SK-N-SH (cell line): ENCODE measurements at regions not wholly inside any gene's neighbourhood (a gene's known extent, or its start where the extent isn't known, plus 50 kb on each side); places are given as distances from the start of the nearest gene placed in this dataset.

Source experiments
- CTCF ChIA-PET: fragments of 300-600, 350-600 bp; formaldehyde crosslinking; extraction: SDS; loops from one replicate; lab custom pipeline; 2021; lab: Yijun Ruan, JAX
- POLR2A ChIA-PET: fragments of 350-600 bp; sonication (Branson Sonifier 250); formaldehyde crosslinking; extraction: SDS; loops from one replicate; lab custom pipeline; 2020; ENCODE audit warnings: antibody characterized with exemption, inconsistent platforms; lab: Yijun Ruan, JAX
- DNase-seq: peaks from one replicate; pipeline ENCODE4 v3.0.0; 2012
- H2AFZ ChIP-seq: fragments of 200-600 bp; sonication (generic); 2 replicates; pipeline ENCODE4 v1.8.1; 2016; ENCODE audit warnings: antibody characterized with exemption, mild to moderate bottlenecking, low read depth
- H3F3A ChIP-seq: fragments of 200-600 bp; sonication (generic); replicated peaks from 2 replicates; pipeline ENCODE3; 2016; ENCODE audit warnings: antibody characterized with exemption, mild to moderate bottlenecking; ENCODE audit not compliant: insufficient read depth
- H3K27ac ChIP-seq, 2 experiments: fragments of 200-500 bp in 1 of 2; fragments of 200-600 bp in 1 of 2; sonication (Bioruptor generic) in 1 of 2; sonication (generic), shearing (Covaris generic) in 1 of 2; 2 replicates each; pipeline versions ENCODE4 v1.5.1 to v1.6.1; 2014 to 2016; ENCODE audit warnings: low read depth in 2 of 2, inconsistent platforms in 1 of 2, low read length in 1 of 2, mild to moderate bottlenecking in 1 of 2, mixed read lengths in 1 of 2
- H3K27me3 ChIP-seq: fragments of 200-600 bp; sonication (generic), shearing (Covaris generic); 2 replicates; pipeline ENCODE4 v1.6.1; 2016; ENCODE audit warnings: mixed run types; ENCODE audit not compliant: insufficient read depth
- H3K36me3 ChIP-seq, 2 experiments: fragments of 200-500 bp in 1 of 2; fragments of 200-600 bp in 1 of 2; sonication (Bioruptor generic) in 1 of 2; sonication (generic) in 1 of 2; replicated peaks in 1 of 2; 2 replicates each; pipeline versions ENCODE3 to v1.5.1; 2014 to 2016; ENCODE audit warnings: low read length in 1 of 2, mild to moderate bottlenecking in 1 of 2; ENCODE audit not compliant: insufficient read depth in 2 of 2, control insufficient read depth in 1 of 2
- H3K4me1 ChIP-seq, 2 experiments: fragments of 200-500 bp in 1 of 2; fragments of 200-600 bp in 1 of 2; sonication (Bioruptor generic) in 1 of 2; sonication (generic), shearing (Covaris generic) in 1 of 2; 2 replicates each; pipeline versions ENCODE4 v1.5.1 to v1.6.1; 2014 to 2016; ENCODE audit warnings: low read depth in 1 of 2, low read length in 1 of 2, mixed run types in 1 of 2; ENCODE audit not compliant: insufficient read depth in 2 of 2, control insufficient read depth in 1 of 2
- H3K4me2 ChIP-seq: fragments of 200-600 bp; sonication (generic), shearing (Covaris generic); 2 replicates; pipeline ENCODE4 v1.6.1; 2017; ENCODE audit warnings: mixed run types
- H3K4me3 ChIP-seq, 2 experiments: fragments of 200-500 bp in 1 of 2; fragments of 200-600 bp in 1 of 2; sonication (Bioruptor generic) in 1 of 2; sonication (generic), shearing (Covaris generic) in 1 of 2; 2 replicates each; pipeline versions ENCODE4 v1.5.1 to v1.8.1; 2014 to 2016; ENCODE audit warnings: low read depth in 2 of 2, inconsistent platforms in 1 of 2, low read length in 1 of 2, mild to moderate bottlenecking in 1 of 2, mixed read lengths in 1 of 2, moderate library complexity in 1 of 2
- H3K79me2 ChIP-seq: fragments of 200-600 bp; sonication (generic); 2 replicates; pipeline ENCODE4 v1.8.1; 2017; ENCODE audit warnings: mild to moderate bottlenecking; ENCODE audit not compliant: insufficient read depth
- H3K9ac ChIP-seq: fragments of 200-600 bp; sonication (generic); 2 replicates; pipeline ENCODE4 v1.6.1; 2017; ENCODE audit warnings: mixed run types
- H3K9me2 ChIP-seq: fragments of 200-600 bp; sonication (generic); 2 replicates; pipeline ENCODE4 v1.6.1; 2017; ENCODE audit warnings: mixed run types
- H3K9me3 ChIP-seq: fragments of 200-600 bp; sonication (generic); 2 replicates; pipeline ENCODE4 v1.6.1; 2017; ENCODE audit warnings: mixed run types, mild to moderate bottlenecking, moderate library complexity
- H4K20me1 ChIP-seq: fragments of 200-600 bp; sonication (generic); 2 replicates; pipeline ENCODE4 v1.6.1; 2017; ENCODE audit warnings: mild to moderate bottlenecking, mixed run types; ENCODE audit not compliant: insufficient read depth
- CTCF ChIP-seq: fragments of 200-600 bp; sonication (generic); IDR thresholded peaks from 2 replicates; pipeline ENCODE4 v1.6.1; 2017; ENCODE audit warnings: antibody characterized with exemption, mild to moderate bottlenecking, moderate library complexity
- ELF1 ChIP-seq: IDR thresholded peaks from 2 replicates; pipeline ENCODE4 v1.4.0; 2012
- EZH2phosphoT487 ChIP-seq: fragments of 200-600 bp; sonication (generic); IDR thresholded peaks from 2 replicates; pipeline ENCODE4 v1.6.1; 2017; ENCODE audit warnings: low read depth, mixed run types, mild to moderate bottlenecking, antibody characterized with exemption, moderate library complexity, borderline replicate concordance
- FOSL2 ChIP-seq: IDR thresholded peaks from 2 replicates; pipeline ENCODE4 v1.4.0; 2012; ENCODE audit warnings: low read depth, mild to moderate bottlenecking, moderate library complexity, borderline replicate concordance
- FOXJ3 ChIP-seq: sonication (generic); formaldehyde crosslinking; IDR thresholded peaks from 2 replicates; pipeline ENCODE4 v1.5.1; 2020; ENCODE audit warnings: mild to moderate bottlenecking, missing genetic modification reagents
- FOXM1 ChIP-seq: IDR thresholded peaks from 2 replicates; pipeline ENCODE4 v1.4.0; 2012; ENCODE audit warnings: low read depth, mild to moderate bottlenecking
- GABPA ChIP-seq: IDR thresholded peaks from 2 replicates; pipeline ENCODE4 v1.4.0; 2012; ENCODE audit warnings: low read depth, mild to moderate bottlenecking
- IRF3 ChIP-seq: fragments of 150-350 bp; IDR thresholded peaks from 2 replicates; pipeline ENCODE4 v1.6.1; 2016; ENCODE audit warnings: mild to moderate bottlenecking, low read depth, low read length
- MEF2A ChIP-seq: IDR thresholded peaks from 2 replicates; pipeline ENCODE4 v1.4.0; 2012; ENCODE audit warnings: low read depth, borderline replicate concordance
- MXI1 ChIP-seq: IDR thresholded peaks from 2 replicates; pipeline ENCODE4 v1.6.1; 2012; ENCODE audit warnings: mild to moderate bottlenecking, low read depth, low read length, improper control_type of control experiment
- NRF1 ChIP-seq: IDR thresholded peaks from 2 replicates; pipeline ENCODE4 v1.6.1; 2012; ENCODE audit warnings: low read depth, mild to moderate bottlenecking, low read length
- RAD21 ChIP-seq: IDR thresholded peaks from 2 replicates; pipeline ENCODE4 v1.6.1; 2012; ENCODE audit warnings: mild to moderate bottlenecking, low read length
- RCOR1 ChIP-seq: fragments of 150-350 bp; IDR thresholded peaks from 2 replicates; pipeline ENCODE4 v1.6.1; 2017; ENCODE audit warnings: antibody characterized with exemption, low read length
- REST ChIP-seq: IDR thresholded peaks from 2 replicates; pipeline ENCODE4 v1.6.1; 2012; ENCODE audit warnings: mild to moderate bottlenecking, low read depth, low read length, moderate library complexity
- SMC3 ChIP-seq: IDR thresholded peaks from 2 replicates; pipeline ENCODE4 v1.6.1; 2012; ENCODE audit warnings: low read depth, low read length, improper control_type of control experiment
- TCF12 ChIP-seq: IDR thresholded peaks from 2 replicates; pipeline ENCODE4 v1.4.0; 2012
- TEAD4 ChIP-seq: IDR thresholded peaks from 2 replicates; pipeline ENCODE4 v1.4.0; 2012; ENCODE audit warnings: mild to moderate bottlenecking, borderline replicate concordance; ENCODE audit not compliant: insufficient read depth
- USF2 ChIP-seq: fragments of 150-350 bp; IDR thresholded peaks from 2 replicates; pipeline ENCODE4 v1.6.1; 2017; ENCODE audit warnings: antibody characterized with exemption, low read length, low read depth, borderline replicate concordance
- YY1 ChIP-seq: IDR thresholded peaks from 2 replicates; pipeline ENCODE4 v1.4.0; 2012; ENCODE audit warnings: low read depth, mild to moderate bottlenecking
- WGBS: methylation state at CpG from one replicate; pipeline ENCODE4 v1.1.6; 2017; ENCODE audit warnings: low lambda C conversion rate; 5-methylcytosine and 5-hydroxymethylcytosine counted together

GRCh38 chr22:48416396-48417224 is 1411.1 kb downstream of the BRD1 start:
- H3K27me3 ChIP-seq: no peaks in the 10 kb centered on the region; the same call in 1 of the 2 replicates
- WGBS: 12% methylated on average over 16 of the region's 16 CpGs
- ChIA-PET POLR2A (no interaction called here), CTCF (no interaction called here)
- DNase-seq: no peak
- H3K9me2 ChIP-seq: no peaks in the 10 kb centered on the region
- no peaks in the 10 kb centered on the region; a peak in 1 of 4 replicates for H3K4me1 ChIP-seq
- no peak overlapping the region for H3K9ac ChIP-seq
- H4K20me1 ChIP-seq: no peaks in the 10 kb centered on the region
- H3K4me2 ChIP-seq: no peak overlapping the region
- no peak for TF ChIP-seq MEF2A
- H3K27ac ChIP-seq: no peak overlapping the region
- no peak overlapping the region for H2AFZ ChIP-seq
- H3F3A ChIP-seq: no peaks in the 10 kb centered on the region
- H3K36me3 ChIP-seq: no peaks in the 10 kb centered on the region
- H3K79me2 ChIP-seq: no peaks in the 10 kb centered on the region
- H3K4me3 ChIP-seq: no peak overlapping the region
- H3K9me3 ChIP-seq: 0 out of 2 replicates have a peak, but pooled peaks cover 5% of the 10 kb centered on the region

GRCh38 chr22:48415520-48415919 is 1412.2 kb downstream of the BRD1 start:
- DNase-seq: no peak
- H3K79me2 ChIP-seq: no peaks in the 10 kb centered on the region
- TF ChIP-seq RAD21: no peak
- no peak for TF ChIP-seq USF2
- TF ChIP-seq YY1: no peak
- TF ChIP-seq TEAD4: no peak
- TF ChIP-seq FOSL2: no peak
- no peak for TF ChIP-seq GABPA
- no peak for TF ChIP-seq MXI1
- no peak for TF ChIP-seq EZH2phosphoT487
- TF ChIP-seq ELF1: no peak
- TF ChIP-seq TCF12: no peak
- no peak for TF ChIP-seq FOXM1
- no peak for TF ChIP-seq FOXJ3 (CRISPR knock-in tag)
- no peak for TF ChIP-seq NRF1
- TF ChIP-seq SMC3: no peak
- TF ChIP-seq REST: no peak
- TF ChIP-seq IRF3: no peak
- no peak for TF ChIP-seq RCOR1
- no peak for TF ChIP-seq CTCF
- 0 out of 2 replicates have a peak, but pooled peaks cover 5% of the 10 kb centered on the region for H3K9me3 ChIP-seq
- H3K27ac ChIP-seq: no peak overlapping the region
- H3K9me2 ChIP-seq: no peaks in the 10 kb centered on the region
- no peak overlapping the region for H3K4me3 ChIP-seq
- WGBS: 38% methylated on average over 14 of the region's 14 CpGs
- CTCF ChIA-PET: no interaction called here
- no peak overlapping the region for H3K4me2 ChIP-seq
- no peaks in the 10 kb centered on the region for H3K36me3 ChIP-seq
- H3K4me1 ChIP-seq: no peaks in the 10 kb centered on the region; a peak in 1 of 4 replicates
- no peaks in the 10 kb centered on the region for H4K20me1 ChIP-seq
- H3K9ac ChIP-seq: no peak overlapping the region
- H3F3A ChIP-seq: no peaks in the 10 kb centered on the region
- POLR2A ChIA-PET: no interaction called here
- H3K27me3 ChIP-seq: no peaks in the 10 kb centered on the region; the same call in 1 of the 2 replicates
- H2AFZ ChIP-seq: no peak overlapping the region
